WTC11 (cell line): ENCODE measurements at regions not wholly inside any gene's neighbourhood (a gene's known extent, or its start where the extent isn't known, plus 50 kb on each side); places are given as distances from the start of the nearest gene placed in this dataset.
A peak's percentile ranks its signal among the peaks of the same experiment; 100 is the strongest.

Experiments
- ATAC-seq: fragments of 200-7000 bp; cut with Tn5 transposase; 2 replicates; pipeline ENCODE4 v1.10.0; 2021; ENCODE audit warnings: mild to moderate bottlenecking, moderate library complexity
- CTCF ChIA-PET: fragments of 300-600 bp; sonication (Branson Sonifier 250); formaldehyde crosslinking; loops from one replicate; lab custom pipeline; 2021; ENCODE audit warnings: antibody characterized with exemption; lab: Charles Lee
- POLR2A ChIA-PET: fragments of 350-600 bp; sonication (Branson Sonifier 250); formaldehyde crosslinking; loops from one replicate; lab custom pipeline; 2021; ENCODE audit warnings: antibody characterized with exemption; lab: Charles Lee
- DNase-seq: peaks from one replicate; pipeline ENCODE4 v3.0.0; 2021; ENCODE audit warnings: low spot score
- H3K27ac Mint-ChIP-seq: 2 replicates; pipeline ENCODE4 v1.8.0; 2021; ENCODE audit warnings: mixed read lengths
- H3K27me3 Mint-ChIP-seq: 2 replicates; pipeline ENCODE4 v1.8.0; 2021; ENCODE audit warnings: low read depth, mild to moderate bottlenecking, moderate library complexity, mixed read lengths
- H3K36me3 Mint-ChIP-seq: 2 replicates; pipeline ENCODE4 v1.8.0; 2021; ENCODE audit warnings: mixed read lengths
- H3K4me1 Mint-ChIP-seq: 2 replicates; pipeline ENCODE4 v1.8.0; 2022; ENCODE audit warnings: mixed read lengths
- H3K4me3 Mint-ChIP-seq: 2 replicates; pipeline ENCODE4 v1.8.0; 2021; ENCODE audit warnings: mild to moderate bottlenecking, moderate library complexity, mixed read lengths
- H3K9me3 Mint-ChIP-seq: 2 replicates; pipeline ENCODE4 v1.8.0; 2021; ENCODE audit warnings: mixed read lengths
- ARID4B ChIP-seq: sonication (generic); formaldehyde crosslinking; IDR thresholded peaks from 2 replicates; pipeline ENCODE4 v1.8.0; 2023; ENCODE audit warnings: missing genetic modification reagents, mild to moderate bottlenecking, borderline replicate concordance
- ATF1 ChIP-seq: sonication (generic); formaldehyde crosslinking; IDR thresholded peaks from 2 replicates; pipeline ENCODE4 v1.8.1; 2023; ENCODE audit warnings: mild to moderate bottlenecking, moderate library complexity, missing genetic modification reagents
- E2F1 ChIP-seq: sonication (generic); formaldehyde crosslinking; IDR thresholded peaks from 2 replicates; pipeline ENCODE4 v1.8.0; 2022; ENCODE audit warnings: mild to moderate bottlenecking, missing genetic modification reagents
- ERG ChIP-seq: fragments of 250-450 bp; sonication (Bioruptor Pico); IDR thresholded peaks from 2 replicates; pipeline ENCODE4 v1.8.0; 2021; ENCODE audit warnings: mild to moderate bottlenecking
- FOXP4 ChIP-seq: sonication (generic); formaldehyde crosslinking; IDR thresholded peaks from 2 replicates; pipeline ENCODE4 v1.8.0; 2022; ENCODE audit warnings: mild to moderate bottlenecking, missing genetic modification reagents
- GTF2I ChIP-seq: fragments of 250-450 bp; sonication (Bioruptor Pico); conservative IDR thresholded peaks from 2 replicates; pipeline ENCODE4 v1.4.0; 2021; ENCODE audit warnings: mild to moderate bottlenecking
- HMGA2 ChIP-seq: fragments of 250-450 bp; sonication (Bioruptor Pico); IDR thresholded peaks from 2 replicates; pipeline ENCODE4 v1.4.0; 2021; ENCODE audit warnings: mild to moderate bottlenecking, moderate library complexity
- IRF2 ChIP-seq: sonication (generic); formaldehyde crosslinking; IDR thresholded peaks from 2 replicates; pipeline ENCODE4 v1.8.0; 2022; ENCODE audit warnings: low read depth, missing genetic modification reagents, borderline replicate concordance
- KAT7 ChIP-seq: sonication (generic); formaldehyde crosslinking; IDR thresholded peaks from 2 replicates; pipeline ENCODE4 v1.8.1; 2023; ENCODE audit warnings: missing genetic modification reagents, mild to moderate bottlenecking, borderline replicate concordance
- MXD4 ChIP-seq: fragments of 250-450 bp; sonication (Bioruptor Pico); IDR thresholded peaks from 2 replicates; pipeline ENCODE4 v1.8.0; 2021; ENCODE audit warnings: mild to moderate bottlenecking, moderate library complexity, borderline replicate concordance
- NFE2L1 ChIP-seq: sonication (generic); formaldehyde crosslinking; IDR thresholded peaks from 2 replicates; pipeline ENCODE4 v1.8.1; 2023; ENCODE audit warnings: missing genetic modification reagents
- NR1H2 ChIP-seq: sonication (generic); formaldehyde crosslinking; IDR thresholded peaks from 2 replicates; pipeline ENCODE4 v1.9.0; 2021; ENCODE audit warnings: mild to moderate bottlenecking, moderate library complexity, missing genetic modification reagents
- NR2C2 ChIP-seq: sonication (generic); formaldehyde crosslinking; IDR thresholded peaks from 2 replicates; pipeline ENCODE4 v1.8.0; 2022; ENCODE audit warnings: mild to moderate bottlenecking, missing genetic modification reagents
- PRRX2 ChIP-seq: fragments of 250-450 bp; sonication (Bioruptor Pico); IDR thresholded peaks from 2 replicates; pipeline ENCODE4 v1.8.0; 2021; ENCODE audit warnings: mild to moderate bottlenecking
- RELA ChIP-seq: sonication (generic); formaldehyde crosslinking; IDR thresholded peaks from 2 replicates; pipeline ENCODE4 v1.8.1; 2022; ENCODE audit warnings: missing genetic modification reagents, mild to moderate bottlenecking, borderline replicate concordance
- STAT6 ChIP-seq: sonication (generic); formaldehyde crosslinking; conservative IDR thresholded peaks from 2 replicates; pipeline ENCODE4 v1.8.1; 2023; ENCODE audit warnings: mild to moderate bottlenecking, low read depth, missing genetic modification reagents, moderate library complexity
- TCF7 ChIP-seq: sonication (generic); formaldehyde crosslinking; IDR thresholded peaks from 2 replicates; pipeline ENCODE4 v1.8.0; 2022; ENCODE audit warnings: mild to moderate bottlenecking, low read depth, missing genetic modification reagents, moderate library complexity
- TEAD1 ChIP-seq: sonication (generic); formaldehyde crosslinking; IDR thresholded peaks from 2 replicates; pipeline ENCODE4 v1.8.0; 2022; ENCODE audit warnings: mild to moderate bottlenecking, missing genetic modification reagents
- TP53 ChIP-seq: sonication (generic); formaldehyde crosslinking; IDR thresholded peaks from 2 replicates; pipeline ENCODE4 v1.8.1; 2023; ENCODE audit warnings: mild to moderate bottlenecking, missing genetic modification reagents
- ZNF281 ChIP-seq: sonication (generic); formaldehyde crosslinking; IDR thresholded peaks from 2 replicates; pipeline ENCODE4 v1.8.0; 2023; ENCODE audit warnings: mild to moderate bottlenecking, missing genetic modification reagents
- ZNF396 ChIP-seq: fragments of 250-450 bp; sonication (Bioruptor Pico); IDR thresholded peaks from 2 replicates; pipeline ENCODE4 v1.8.0; 2021; ENCODE audit warnings: mild to moderate bottlenecking, moderate library complexity, borderline replicate concordance

- H3K27me3 Mint-ChIP-seq: peaks cover 13% of the 10 kb centered on the region
- peak overlapping the region; percentile 59 for H3K4me3 Mint-ChIP-seq
- ChIA-PET CTCF (interaction anchor here (0.6 to 5.7 kb wide), 35 partner anchors 9 to 558 kb away, joined by 3 to 51 read pairs (median 6); partner anchors contain the start of genes MR1 and STX6), POLR2A (interaction anchor here (0.8 to 1.4 kb wide), 5 partner anchors 38 to 120 kb away, joined by 3 to 4 read pairs (median 3); no protein-coding TSS in a partner anchor)
- peaks cover 16% of the 10 kb centered on the region for H3K9me3 Mint-ChIP-seq
- H3K36me3 Mint-ChIP-seq: no peaks in the 10 kb centered on the region
- DNase-seq (peak; percentile 94), ATAC-seq (peak; percentile 96)
- peaks cover 10% of the 10 kb centered on the region for H3K4me1 Mint-ChIP-seq
- H3K27ac Mint-ChIP-seq: no peak overlapping the region
- TF ChIP-seq MXD4 (CRISPR knock-in tag): no peak
- no peak for TF ChIP-seq IRF2 (CRISPR knock-in tag)
- TF ChIP-seq ERG (CRISPR knock-in tag): no peak
- TF ChIP-seq PRRX2 (CRISPR knock-in tag): no peak
- TF ChIP-seq KAT7: no peak
- TF ChIP-seq ZNF281 (CRISPR knock-in tag): no peak
- TF ChIP-seq GTF2I (CRISPR knock-in tag): no peak
- TF ChIP-seq NFE2L1 (CRISPR knock-in tag): no peak
- TF ChIP-seq ATF1 (CRISPR knock-in tag): no peak
- TF ChIP-seq NR1H2 (CRISPR knock-in tag): no peak
- TF ChIP-seq E2F1 (CRISPR knock-in tag): no peak
- no peak for TF ChIP-seq RELA (CRISPR knock-in tag)
- TF ChIP-seq ARID4B: no peak
- TF ChIP-seq NR2C2 (CRISPR knock-in tag): no peak
- TF ChIP-seq ZNF396 (CRISPR knock-in tag): no peak
- peak; percentile 55; the same call in 1 of the 2 replicates for TF ChIP-seq TEAD1 (CRISPR knock-in tag)
- TF ChIP-seq HMGA2 (CRISPR knock-in tag): no peak
- 0 out of 2 replicates have a peak, but pooled peaks have one; percentile 41 for TF ChIP-seq FOXP4 (CRISPR knock-in tag)
- TF ChIP-seq TP53: no peak
- no peak for TF ChIP-seq TCF7 (CRISPR knock-in tag)
- TF ChIP-seq STAT6: no peak
Measured at GRCh38 chr1:181142096-181142958, 53.8 kb downstream of the IER5 start.
